ENCODE measurements at regions not wholly inside any gene's neighbourhood (a gene's known extent, or its start where the extent isn't known, plus 50 kb on each side); places are given as distances from the start of the nearest gene placed in this dataset.

DNA sequence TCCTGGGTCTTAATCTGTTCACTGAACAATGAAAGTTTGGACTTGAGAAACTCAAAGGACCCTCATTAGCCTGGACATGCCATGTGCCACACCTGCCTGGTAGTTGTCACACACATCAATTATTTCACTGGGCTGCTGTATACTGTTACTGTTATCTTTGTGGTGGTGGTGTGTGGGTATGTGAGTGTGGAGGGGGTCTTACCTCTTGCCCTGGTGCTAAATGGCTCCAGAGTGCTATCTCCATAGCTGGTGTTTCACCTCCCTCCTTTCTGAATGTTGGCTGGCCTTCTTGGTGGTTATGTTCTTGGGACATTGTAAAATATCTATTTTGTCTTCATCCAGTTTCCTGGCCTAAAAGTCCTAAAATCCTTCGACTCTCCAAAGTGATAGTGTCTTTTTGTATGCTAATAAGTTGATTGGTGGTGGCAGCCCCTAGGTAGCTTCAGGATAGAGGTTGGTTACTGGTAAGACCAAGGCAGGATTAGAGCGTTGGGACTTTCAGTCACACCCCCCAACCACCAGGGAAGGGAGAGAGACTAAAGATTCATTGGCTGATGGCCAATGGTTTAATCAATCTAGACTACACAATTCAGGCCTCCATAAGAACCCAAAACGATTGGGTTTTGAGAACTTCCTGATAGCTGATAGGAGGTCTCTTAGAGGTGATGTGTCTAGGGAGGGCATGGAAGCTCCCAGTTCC lies 328.1 kb downstream of the MYCN start:
- FAIRE-seq: no peak

DNA sequence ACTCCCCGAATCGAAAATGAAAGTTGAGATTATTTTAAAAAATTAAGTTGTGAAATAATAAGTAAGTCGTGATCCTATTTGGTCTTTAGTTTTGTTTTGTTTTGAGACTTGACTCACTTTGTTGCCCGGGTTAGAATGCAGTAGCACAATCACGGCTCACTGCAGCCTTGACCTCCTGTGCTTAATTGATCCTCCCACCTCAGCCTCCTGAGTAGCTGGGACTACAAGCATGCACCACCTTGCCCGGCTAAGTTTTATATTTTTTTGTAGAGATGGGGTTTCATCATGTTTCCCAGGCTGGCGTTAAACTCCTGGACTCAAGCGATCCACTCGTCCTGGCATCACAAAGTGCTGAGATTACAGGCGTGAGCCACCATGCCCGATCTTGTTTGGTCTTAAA lies 326.2 kb downstream of the MYCN start:
- FAIRE-seq: no peak

DNA sequence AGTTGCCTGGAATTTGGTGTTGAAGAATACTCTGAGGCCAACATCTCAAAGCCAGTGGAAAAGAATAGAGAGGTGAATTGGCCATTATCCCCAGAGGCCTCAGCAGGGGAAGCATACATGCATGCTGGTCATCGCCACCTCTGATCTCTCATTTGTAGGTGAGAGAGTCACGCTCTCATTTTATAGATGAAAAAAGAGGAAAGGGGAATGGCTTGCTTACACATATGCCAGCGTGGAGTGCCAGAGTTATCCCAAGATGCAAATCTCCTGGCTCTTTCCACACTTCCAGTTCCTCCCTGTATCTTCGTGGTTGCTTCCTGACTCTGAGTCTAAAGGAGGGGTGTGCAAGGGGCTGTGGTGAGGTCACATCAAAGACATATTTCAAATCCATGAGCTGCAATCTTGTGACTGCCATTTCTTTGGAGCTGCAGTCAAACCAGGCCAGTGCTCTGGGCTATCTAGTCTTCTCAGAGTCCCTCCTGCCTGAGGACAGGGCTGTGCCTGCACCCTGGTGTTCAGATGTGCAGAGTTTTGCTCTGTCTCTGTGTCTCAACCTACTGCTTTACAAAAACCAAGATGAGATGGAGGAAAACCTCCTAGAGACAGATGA lies 324.7 kb downstream of the MYCN start:
- FAIRE-seq: no peak

DNA sequence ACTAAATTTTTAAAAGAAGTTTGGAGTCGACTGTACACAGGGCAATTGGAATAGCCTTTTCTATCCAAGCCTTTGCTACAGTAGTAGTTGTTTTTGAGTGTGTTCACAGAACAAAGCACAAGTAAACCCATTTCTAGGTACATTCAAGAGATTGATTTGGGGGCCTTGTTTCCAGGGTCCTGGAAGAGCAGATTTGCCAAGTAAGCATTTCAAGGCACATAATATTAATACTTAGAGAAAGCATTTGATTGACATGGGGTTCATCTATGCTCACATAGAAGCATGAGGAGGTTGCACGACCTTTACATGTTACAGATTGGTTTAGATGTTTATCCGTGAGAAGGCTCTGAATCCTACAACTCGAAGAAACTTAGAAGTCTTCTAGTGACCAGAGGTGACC lies 324.1 kb downstream of the MYCN start:
- FAIRE-seq: no peak

DNA sequence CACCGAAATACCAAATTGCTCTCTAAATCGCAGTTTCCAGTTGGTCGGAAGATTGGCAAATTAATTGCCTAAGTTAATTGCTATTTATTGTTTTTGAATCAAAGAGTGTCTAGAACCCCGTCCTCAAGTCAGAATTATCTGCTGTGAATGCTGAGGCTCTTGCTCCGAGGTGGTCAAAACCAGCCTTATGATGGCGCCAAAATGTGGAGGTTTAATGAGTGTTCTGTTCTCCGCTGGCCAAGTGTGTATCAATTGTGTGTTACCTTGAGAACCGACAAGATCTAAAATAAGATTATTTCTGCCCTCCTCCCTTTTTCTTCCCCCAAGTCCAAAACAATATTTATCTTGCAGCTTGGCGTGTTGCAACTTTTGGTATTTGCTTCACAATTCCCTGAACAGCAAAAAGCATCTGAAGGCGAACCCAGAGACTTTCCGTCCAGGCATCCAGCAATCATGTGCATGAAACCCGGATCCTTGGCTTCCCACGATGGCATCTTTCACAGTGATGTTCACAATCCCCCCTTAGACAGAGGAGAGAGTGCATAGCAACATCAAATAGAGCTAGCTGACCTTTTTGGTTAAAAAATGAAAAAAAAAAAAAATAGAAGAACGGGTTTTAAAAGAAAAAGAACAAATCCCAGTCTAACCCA lies 323.0 kb downstream of the MYCN start:
- no peak for FAIRE-seq

DNA sequence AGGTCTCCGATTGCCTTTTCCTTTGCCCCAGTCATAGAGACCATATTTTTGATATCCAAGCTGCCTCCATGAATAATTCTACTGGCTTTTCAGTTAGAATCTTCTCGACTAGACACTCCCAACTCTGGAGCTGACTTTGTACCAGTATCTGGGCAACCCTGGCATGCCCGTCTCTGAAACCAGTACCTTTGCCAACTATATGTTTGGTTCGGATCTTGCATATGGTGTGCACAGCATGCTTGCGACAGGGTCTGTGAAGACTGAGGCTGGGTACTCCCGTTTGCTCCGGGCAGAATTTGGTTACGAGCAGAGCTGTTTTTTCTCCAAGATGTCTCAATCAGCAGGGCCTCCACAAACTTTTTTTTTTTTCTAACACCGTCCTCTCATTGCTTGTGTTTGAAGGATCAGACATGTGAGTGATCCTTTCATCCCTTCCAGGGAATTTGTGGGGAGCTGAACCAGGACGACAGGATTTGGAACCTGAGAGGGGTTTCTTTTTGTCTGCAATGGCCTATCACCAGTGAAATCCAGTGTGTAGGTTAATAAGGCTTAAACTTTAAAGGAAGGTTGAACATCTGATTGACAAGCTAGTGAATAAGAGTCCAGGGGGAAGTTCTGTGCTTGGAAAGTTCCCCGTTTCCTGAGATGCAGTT lies 322.3 kb downstream of the MYCN start:
- no peak for FAIRE-seq

DNA sequence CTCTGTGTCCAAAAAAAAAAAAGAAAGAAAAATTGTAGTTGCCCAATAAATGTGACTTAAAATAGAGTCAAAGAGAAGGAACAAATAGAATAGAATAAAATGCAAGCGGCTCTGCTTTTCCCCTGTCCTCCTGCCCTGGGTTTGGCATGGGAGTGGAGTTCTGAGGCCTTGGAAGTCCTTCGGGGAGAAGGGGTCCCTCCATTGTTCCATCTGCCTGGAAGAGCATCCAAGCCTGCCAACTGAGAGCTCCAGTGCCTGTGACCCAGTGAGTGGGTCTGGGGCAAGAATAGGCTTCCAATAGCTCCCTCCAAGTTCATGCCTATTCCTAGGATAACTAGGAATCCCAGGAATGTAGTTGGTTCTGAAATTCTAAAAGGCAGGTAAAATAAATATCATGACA lies 321.4 kb downstream of the MYCN start:
- FAIRE-seq: no peak

DNA sequence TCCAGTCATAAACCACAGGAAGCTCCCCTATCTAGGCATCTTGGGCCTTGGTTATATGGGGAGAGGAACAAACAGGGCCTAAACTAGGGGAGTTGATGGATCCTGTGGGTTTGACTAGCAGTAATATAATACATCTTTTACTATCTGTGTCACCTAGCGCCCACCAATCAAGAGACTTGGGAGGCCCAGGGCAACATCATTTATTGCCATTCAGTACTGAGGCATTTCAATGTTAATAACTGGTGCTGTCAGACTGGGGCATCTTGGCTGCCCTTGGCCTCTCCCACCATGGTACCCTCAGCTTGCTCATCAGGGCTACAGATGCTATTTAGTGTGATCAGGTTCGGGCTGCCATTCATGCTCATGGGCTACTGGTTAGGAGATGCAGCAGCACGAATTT lies 320.7 kb downstream of the MYCN start:
- FAIRE-seq: no peak

DNA sequence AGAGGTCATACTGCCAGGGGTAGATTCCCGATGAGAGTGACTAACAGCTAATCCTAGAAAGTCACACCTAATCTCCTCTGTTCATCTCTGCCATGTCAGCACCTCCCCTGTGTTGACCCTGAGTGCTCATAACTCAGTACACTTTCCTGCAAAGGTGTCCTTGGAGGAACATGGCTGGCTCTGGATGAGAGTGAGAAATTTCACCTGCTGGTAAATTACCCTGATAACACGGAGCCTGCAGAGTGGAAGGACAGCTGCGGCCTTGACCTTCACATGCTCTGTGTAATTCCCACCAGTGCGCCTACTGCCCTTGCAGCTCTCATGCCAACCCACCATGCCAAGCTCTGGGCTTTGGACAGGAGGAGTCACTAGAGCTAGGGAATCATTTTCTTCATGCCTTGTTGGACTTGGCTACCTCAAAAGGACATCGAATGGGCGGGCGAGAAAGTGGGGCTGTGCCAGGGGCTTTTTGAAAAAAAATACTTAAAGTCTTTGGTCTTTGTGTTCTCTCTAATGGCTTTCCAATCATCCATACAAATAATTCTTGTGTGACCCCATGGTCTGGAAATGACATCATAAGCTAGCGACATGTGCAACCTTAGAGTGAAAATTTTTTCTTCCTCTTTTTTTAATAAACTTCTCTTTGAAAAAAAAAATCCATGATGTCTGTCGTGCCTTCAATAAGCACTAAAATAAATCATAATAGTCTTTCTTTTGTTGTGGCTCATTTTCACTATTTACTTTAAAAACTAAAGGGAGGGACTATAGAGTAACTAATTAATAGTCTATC lies 319.9 kb downstream of the MYCN start:
- FAIRE-seq: no peak

DNA sequence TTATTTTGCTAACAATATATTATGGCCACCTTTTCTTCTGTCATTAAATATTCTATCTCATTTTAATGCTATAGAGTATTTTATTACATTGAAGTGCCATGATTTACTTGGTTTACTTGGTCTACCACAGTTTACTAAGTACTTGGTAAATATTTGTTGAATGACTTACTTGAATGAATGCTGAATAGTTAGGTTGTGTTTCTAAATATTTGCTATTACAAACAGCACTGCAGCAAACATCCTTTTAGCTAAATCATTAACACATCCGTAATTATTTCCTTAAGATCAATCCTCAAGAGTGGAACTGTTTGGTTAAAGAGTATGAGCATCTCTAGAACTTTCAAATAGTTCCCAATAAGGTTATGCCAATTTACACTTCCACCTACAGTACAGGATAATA lies 318.7 kb downstream of the MYCN start:
- FAIRE-seq: no peak

DNA sequence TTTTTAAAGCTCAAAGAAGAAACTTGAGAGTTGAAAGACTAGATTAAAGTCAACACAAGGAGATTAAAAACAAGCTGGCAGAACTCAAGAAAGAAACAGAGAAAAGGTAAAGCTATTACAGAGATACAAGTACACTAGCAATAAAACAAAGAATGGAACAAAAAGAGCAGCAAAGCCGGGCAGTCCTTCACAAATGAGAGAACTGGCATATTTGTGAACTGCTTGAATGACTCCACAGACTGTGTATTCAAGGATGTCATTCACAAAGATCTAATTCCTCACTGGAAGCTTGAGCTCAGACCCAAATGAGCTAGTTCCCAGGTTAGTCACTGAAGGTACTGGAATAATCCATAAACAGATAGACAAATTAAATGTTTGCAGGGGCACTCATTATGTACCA lies 318.0 kb downstream of the MYCN start:
- no peak for FAIRE-seq

DNA sequence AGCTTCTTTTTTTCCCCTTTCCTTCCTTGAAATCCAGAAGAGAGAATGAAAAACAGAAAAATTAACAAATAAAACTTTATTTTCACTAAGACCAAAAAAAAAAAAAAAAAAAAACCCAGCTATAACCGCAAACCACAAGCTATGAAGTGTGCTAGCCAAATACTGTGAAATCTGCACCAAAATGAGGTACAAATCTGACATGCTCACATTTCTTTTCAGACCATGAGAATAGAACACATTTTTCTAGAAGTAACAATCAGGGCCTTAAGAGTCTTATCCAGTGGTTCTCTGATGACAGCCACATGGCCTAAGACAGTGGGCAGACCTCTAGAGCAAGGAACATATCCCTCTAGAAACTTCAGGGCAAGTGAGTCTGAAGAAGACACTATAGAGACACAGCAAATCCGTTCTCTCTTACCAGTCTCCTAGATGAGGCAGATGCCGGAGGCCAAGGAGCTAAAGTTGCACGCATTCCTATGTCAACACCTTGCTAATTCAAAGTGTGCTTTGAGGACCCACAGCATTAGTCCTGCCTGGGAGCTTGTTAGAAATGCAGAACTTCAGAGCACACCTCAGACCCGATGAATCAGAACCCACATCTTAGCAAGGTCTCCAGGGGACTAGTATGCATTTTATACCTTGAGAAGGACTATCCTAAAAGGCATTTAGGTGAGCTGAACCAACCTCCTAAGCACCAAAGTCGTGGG lies 317.1 kb downstream of the MYCN start:
- FAIRE-seq: no peak

DNA sequence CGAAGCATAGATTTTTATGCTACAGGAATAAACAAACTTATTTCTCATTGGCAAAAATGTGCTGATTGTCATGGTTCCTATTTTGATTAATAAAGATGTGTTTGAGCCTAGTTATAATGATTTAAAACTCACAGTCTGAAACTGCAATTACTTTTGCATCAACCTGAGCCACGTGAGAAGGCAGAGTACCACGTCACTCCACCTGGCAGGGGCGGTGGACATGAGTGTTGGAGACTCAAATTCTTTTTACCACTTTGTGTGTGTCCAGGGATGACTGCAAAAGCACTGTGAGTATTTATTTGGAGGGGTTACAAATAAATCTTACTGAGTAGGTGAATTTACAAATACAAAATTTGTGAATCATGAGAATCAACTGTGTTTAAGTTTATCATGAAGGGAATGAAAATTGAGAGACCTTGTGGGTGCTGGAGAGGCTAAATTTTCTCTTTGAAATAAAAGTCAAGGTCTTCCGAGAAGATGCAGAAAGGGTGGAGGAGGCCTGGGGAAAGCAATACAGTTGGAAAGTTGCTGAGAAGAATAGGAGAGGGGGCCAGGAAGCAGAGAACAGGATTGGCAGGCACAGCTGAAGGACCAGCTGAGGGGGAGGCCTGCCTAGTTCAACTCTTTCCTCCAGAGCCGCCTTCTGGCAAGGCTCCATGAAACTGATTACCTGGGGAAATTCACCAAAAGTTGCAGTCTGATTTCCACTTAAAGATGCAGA lies 316.4 kb downstream of the MYCN start:
- FAIRE-seq: no peak

DNA sequence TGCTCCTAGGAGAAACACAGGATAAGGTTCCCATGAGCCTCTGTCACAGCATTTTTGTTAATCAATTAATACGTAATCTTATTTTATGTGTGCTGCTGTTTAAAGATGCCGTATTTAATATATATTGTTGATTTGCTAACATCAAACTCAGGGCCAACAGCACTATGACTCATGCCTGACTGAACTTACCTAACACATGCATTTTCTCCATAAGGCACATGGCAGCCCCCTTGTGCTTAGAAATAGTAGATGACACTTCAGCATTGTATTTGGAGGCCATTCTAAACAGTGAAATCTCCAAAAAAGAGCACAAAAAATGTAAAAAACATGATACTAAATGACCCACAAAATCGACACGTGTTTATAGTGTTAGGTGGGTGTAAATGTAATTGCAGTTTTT lies 314.8 kb downstream of the MYCN start:
- FAIRE-seq: no peak

DNA sequence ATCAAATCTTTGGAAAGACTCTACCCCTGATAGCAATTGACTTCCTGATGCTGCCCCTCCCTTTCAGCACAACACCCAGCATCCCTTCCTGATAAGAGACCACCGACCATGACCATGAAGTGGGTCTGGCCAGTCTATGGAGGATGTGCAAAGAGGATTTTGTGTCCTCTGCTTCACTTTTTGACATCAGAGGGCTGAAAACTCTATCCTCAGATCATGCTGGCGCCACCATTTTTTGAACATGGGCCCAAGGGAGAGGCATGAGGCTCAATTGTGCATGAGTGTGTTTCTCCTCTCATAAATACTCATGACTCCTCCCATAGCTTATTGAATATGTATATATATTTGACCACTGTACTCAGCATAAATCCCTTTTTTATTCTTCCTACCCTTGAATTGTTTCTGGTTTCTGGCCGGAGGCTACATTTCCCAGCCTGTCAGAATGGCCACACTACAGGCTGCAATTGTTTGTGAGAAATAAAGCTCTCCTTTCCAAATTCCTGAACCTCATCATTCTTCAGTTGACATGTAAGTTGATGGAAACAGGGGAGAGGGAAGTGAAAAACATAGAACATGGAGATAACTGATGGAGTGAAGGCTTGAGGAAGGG lies 314.1 kb downstream of the MYCN start:
- FAIRE-seq: no peak

DNA sequence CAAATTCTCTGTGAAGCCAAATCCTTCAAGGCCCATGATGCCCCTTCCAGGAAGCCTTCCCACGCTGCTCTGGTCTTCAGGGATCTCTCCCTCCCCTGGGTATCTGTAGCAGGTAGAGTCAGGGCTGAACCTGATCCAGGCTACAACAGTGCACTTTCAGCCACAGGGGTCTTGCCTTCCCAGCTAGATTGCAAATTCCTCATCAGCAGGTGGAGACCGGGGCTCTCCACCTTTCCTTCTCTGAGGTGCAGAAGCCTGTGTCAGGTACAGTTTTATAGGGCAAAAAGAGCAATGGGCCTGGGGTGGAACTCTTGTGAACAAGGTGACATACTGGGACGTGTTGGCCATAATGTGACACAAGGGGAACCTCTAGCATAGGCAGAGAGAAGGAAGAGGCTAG lies 312.9 kb downstream of the MYCN start:
- FAIRE-seq: no peak

DNA sequence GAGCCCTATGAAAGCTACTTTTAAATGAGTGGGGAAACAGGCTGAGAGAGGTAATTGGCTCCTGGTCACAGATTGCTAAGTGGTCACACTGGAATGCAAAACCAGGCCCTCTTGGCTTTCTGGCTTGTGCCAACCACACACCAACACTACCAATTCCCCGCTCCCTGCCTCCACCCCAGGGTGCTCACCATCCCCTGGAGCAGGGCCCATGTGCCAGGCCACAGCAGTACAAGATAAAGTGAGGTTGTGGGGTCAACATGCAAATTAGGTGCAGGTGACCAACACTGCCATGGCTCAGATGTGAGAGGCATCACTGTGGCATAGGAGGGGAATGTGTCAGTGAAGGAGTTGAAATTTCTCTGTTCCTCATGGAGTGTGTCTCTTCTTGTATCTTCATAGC lies 312.5 kb downstream of the MYCN start:
- FAIRE-seq: no peak

DNA sequence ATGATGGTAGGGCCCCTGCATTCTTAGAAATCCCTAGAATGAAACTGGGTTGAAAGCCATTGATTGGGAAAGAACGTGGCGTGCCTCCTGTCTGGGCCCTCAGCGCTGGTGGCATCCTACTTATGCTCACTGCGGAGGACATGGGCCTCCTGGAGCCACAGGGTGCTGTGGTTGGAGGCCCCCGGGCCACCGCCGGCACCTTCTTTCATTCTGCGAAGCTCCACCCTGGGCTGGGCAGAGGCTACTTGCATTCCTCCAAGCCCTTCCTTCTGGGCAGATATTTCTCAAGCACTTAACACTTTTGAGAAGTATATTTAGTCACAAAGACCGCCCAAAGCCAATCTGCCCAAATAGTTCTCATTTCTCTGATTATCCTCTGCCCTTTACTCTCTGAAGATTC lies 311.9 kb downstream of the MYCN start:
- no peak for FAIRE-seq

DNA sequence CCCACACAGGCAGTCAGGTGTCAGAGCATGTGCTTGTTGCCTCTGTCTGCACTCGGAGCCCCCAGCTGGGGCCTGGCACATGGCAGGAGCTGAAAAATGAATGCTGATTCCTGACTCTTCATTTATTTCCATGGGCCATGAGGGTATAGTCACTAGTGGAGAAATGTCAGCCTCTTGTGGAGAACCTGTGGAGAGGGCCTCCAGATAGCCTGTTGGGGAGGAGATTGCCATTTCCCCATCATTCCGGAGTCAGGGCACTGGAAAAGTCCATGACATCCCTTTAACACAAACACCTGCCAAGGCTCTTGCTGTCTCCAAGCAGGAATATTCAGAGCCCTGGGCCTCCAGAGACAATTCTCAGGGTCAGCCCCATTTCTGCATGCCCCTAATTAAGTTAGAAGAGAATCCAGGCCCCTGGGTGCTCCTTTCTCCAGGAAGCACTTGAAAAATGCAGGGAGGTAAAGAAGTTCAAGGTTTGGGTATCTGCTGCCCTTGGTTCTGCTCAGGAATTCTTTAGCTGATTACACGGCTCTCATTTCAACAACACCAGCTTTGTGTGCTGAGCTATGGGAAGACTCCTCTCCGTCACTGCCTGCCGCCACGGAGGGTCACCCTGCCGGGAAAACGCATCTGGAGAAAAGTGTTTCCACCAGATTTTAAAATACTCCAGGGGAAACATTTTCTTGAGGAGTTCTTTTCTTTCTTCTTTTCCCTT lies 311.3 kb downstream of the MYCN start:
- no peak for FAIRE-seq

DNA sequence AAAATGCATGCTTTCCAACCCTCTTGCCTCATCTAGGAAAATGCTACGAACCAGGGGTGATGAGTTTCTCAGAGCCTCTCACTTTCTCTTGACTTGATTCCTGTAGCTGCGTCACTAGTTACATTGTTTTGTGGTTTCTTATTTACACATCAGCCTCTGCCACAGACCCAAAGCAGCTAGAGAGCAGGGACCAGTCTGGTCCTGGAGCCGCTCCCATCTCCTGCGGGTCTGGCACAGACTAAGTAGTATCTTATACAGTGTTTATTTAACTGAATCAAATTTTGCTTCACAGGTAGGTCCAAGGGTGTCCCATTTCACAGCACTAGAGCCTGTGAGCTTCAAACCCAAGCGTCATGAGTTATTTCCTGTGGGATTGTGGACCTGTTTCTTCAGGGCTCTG lies 310.5 kb downstream of the MYCN start:
- no peak for FAIRE-seq

DNA sequence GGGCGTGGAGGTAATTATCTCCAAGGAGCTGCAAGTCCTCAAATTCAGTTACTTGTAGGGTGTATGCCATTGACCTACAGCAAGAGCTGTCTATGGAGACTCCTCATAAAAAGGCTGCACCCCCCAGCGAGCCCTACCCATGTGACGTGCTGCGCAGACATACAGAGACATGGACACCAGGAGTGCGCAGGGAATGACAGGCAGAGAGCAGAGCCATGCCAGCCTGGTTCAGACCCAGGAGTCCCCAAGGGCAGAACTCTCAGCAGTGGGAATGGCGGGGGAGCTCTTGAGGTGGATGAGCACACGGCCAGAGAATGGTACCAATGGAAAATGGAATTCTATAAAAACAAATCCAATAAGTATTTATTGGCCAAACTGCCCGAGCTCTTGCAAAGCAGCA lies 310.1 kb downstream of the MYCN start:
- FAIRE-seq: no peak
